HG02642 (cell line): ENCODE measurements at regions not wholly inside any gene's neighbourhood (a gene's known extent, or its start where the extent isn't known, plus 50 kb on each side); places are given as distances from the start of the nearest gene placed in this dataset.
"Not testable (repeated sequence)": the region's sequence is repeated elsewhere in the genome, so short reads cannot be mapped to it uniquely, and the experiment has no call there.

Experiments used
- ATAC-seq: cut with Tn5 transposase; IDR thresholded peaks from one replicate; pipeline ENCODE4 v1.9.1; 2021; ENCODE audit warnings: mild to moderate bottlenecking; ENCODE audit not compliant: unreplicated experiment, poor library complexity

DNA sequence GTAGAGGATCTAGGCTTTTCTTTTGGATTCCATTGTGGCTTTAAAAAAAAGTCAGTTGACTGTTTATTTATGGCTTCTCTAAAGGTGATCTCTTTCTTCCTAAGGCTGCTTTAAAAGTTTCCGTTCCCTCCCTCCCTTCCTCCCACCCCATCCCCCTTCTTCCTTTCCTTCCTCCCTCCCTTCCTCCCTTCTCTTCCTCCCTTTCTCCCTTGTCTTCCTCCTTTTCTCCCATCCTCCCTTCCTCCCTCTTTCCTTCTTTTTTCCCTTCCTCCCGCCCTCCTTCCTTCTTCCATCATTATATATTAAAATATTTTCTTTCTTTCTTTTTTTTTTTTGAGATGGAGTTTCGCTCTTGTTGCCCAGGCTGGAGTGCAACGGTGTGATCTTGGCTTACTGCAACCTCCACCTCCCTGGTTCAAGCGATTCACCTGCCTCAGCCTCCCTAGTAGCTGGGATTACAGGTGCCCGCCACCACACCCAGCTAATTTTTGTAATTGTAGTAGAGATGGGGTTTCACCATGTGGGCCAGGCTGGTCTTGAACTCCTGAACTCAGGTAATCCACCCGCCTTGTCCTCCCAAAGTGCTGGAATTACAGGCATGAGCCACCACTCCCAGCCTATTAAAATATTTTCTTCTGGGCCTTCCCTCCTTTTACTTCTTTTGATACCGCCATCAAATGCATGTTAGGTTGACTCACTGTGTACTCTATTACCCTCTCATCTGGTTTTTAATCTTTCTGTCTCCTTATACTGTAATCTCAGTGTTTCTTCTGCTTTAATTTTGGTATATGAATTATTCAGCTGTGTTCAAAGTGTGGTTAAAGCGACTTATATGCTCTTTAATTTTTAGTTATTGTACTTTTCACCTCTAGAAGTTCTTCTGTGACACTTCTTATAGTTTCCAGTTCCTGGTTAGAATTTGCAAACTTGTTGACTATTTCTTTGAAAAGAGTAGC is 59.2 kb upstream of the ATP5PO start:
- no peak for ATAC-seq

DNA sequence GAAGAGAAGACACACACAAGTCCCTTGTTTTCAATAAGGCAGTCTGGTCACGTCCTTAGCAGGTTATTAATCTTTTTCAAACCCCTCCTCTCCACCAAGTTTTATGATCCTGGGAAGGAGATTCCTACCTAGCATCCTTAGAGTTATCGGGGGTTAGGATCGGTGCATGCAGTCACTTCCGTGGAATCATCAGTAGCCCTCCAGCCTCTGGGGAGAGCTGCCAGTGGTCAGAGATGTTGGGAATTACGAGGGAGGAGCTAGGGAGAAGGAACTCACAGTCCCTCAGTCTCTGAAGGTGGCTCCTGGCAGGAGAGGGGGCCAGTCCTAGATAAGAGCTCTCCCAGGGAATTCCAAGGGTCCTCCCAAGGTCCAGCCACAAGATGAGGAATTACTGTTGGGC is 57.7 kb upstream of the ATP5PO start:
- no peak for ATAC-seq

DNA sequence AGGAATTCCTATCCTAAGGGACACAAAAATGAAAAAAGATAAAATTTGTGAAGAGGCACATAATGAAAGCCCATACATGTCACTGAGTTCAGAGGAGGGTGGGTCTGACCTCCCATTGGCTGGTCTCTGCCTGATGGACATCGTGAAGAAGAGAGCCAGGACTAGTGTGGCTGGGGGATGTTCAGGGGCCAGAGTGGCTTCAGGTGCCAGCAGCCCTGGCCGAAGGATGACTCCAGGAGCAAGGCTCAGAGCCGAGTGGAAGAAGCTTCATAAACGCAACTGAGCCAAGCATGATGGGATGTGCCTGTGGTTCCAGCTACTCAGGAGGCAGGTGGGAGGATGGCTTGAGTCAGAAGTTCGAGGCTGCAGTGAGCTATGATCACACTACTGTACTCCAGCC is 56.9 kb upstream of the ATP5PO start:
- no peak for ATAC-seq

DNA sequence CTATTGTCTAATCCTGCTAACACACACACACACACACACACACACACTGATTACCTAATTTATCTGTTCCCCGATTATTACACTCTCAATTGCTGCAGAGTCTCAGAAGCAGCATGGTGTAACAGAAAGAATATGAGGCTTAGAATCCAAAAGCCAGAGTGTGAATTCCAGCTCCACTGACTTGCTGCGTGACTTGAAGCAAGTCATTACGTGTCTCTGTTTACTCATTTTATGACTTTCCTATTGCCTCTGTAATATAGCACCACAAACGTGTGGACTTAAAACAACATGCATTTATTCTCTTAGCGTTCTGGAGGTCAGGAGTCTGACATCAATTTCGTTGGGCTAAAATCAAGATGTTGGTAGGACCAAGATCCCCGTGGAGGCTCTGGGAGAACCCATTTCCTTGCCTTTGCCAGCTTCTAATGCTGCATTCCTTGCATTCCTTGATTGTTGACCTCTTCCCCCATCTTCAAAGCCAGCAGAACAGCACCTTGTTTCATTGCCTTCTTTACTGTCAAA is 55.9 kb upstream of the ATP5PO start:
- ATAC-seq = no peak

DNA sequence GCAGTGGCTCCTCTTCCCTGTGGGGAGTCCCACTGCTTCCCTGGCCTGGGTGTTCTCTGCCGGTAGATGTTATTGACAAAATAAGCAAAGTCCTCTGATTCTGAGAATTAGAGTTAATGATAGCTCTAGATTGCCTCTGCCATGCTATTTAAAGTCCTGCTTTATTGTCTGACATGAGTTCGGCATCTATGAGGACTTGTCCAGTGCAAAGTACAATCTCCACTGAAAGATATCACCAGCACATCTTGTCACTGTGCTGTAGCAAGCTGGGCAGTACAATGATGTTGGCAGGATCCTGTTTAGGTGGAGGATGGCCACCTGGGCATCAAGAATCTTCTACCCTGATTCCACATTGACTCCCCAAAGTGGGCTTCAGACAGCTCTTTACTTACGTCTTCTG is 54.0 kb upstream of the ATP5PO start:
- no peak for ATAC-seq

DNA sequence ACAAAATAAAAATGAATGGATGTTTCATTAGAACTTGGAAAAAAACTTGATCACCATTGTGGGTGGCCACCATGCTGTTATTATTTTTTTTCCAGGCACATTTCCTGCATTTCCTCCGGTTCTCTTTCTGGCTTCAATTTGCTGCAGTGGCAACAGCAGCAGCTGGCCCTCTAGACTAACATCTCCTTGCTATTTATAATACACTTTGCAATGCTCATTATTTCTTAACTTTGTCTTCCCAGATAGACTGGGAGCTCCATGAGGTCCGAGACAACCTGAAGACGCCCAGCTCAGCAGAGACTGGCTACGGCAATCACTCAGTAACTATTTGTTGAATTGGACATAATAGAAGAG is 53.4 kb upstream of the ATP5PO start:
- no peak for ATAC-seq

DNA sequence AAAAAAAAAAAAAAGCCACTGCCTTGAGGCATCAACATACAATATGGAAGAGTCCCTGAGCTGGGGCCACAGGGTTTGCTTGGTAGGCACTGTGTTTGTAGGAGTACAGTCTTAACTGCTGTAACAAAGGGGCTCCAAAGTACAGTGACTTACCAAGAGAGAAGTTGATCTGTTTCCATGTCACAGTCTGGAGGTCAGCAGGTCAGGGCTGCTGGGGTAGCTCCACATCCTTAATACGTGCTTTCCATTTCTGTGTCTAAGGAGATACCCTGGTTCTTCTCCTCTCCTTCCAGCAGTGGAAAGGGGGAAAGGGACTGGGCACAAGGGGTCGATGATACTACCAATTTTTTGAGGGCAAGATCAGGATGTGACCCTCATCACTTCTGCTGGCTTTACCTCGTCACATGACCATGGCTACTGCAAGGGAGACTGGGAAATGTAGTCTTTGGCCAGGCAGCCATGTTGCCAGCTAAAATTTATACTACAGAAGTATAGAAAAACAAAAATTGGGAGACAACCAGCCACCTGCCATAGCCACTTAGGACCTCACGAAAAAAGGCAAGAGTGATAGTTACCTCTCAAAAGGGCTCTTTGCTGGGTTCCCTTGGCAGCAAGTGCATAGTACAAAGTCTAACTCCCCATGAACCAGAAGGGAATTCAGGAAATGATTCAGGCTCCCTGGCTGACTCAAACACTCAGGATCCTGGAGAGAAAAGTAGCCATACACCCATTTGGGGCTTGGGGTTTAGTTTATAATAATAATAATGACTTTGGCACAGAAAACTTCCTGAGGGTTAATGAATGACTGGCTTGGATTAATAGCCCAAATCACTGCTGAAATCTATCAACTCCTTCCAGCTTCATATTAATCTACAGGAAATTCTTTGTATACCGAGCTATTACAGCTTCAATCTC is 52.7 kb upstream of the ATP5PO start:
- no peak for ATAC-seq

DNA sequence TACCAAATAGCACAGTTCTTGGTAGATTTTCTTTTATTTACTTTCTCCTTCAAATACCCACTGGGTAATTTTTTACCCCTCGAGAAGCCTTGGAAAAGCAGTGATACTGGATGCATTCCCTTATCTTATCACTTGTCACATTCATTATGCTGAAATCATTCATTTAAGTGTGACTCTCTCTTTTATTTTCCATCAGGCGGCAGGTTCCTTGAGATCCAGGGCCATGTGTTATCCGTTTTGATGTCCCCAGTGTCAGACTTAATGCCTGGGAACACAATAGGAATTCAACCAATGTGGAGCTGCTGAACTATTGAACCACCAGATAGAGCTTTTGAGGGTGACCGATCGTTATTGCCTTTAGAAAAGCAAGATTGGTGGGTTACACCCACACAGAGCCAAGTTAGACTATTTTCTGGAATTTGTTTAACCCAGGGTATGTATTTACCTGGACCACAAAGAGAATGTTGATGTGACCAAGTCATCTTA is 51.5 kb upstream of the ATP5PO start:
- ATAC-seq = no peak

DNA sequence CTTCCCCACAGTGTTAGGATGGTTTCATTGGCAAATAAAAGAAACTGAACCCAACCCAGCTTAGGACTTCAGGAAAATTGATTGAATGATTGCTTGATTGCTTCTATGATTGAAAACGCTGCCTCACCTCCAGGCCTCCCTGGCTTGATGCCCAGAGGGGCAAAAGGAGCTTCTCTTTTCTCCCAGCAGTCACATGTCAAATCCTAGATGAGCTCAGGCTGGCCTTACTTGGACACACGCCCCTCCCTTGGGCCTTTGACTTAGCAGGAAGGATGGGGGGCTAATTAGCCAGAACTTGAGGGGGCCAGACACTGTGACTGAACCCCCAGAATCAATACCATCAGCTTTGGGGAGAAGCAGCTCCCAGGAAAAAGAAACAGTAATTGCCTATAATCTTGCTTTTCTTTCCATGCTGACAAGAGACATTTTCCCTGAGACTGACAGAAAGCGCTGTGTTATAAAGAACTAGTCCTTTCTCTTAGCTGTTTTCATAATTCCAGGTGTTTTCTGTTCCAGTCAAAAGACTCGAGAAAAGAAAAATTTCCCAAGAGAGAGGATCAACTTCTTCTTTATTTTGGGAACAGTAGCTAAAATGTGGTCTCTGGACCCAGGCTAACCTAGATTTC is 50.8 kb upstream of the ATP5PO start:
- no peak for ATAC-seq

DNA sequence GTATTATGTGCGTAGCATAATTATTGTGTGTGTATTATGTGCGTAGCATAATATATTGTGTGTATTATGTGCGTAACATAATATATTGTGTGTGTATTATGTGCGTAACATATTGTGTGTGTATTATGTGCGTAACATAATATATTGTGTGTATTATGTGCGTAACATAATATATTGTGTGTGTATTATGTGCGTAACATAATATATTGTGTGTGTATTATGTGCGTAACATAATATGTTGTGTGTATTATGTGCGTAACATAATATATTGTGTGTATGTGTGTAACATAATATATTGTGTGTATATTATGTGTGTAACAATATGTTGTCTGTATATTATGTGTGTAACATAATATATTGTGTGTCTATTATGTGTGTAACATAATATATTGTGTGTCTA is 50.1 kb upstream of the ATP5PO start:
- not testable (repeated sequence) for ATAC-seq
